ELF-1 (cell line): ENCODE measurements at regions not wholly inside any gene's neighbourhood (a gene's known extent, or its start where the extent isn't known, plus 50 kb on each side); places are given as distances from the start of the nearest gene placed in this dataset.
"Not testable (repeated sequence)": the region's sequence is repeated elsewhere in the genome, so short reads cannot be mapped to it uniquely, and the experiment has no call there.

Experiments used
- DNase-seq: peaks from one replicate; pipeline ENCODE4 v3.0.0-alpha.2; 2016; ENCODE audit warnings: low read depth, low spot score

DNA sequence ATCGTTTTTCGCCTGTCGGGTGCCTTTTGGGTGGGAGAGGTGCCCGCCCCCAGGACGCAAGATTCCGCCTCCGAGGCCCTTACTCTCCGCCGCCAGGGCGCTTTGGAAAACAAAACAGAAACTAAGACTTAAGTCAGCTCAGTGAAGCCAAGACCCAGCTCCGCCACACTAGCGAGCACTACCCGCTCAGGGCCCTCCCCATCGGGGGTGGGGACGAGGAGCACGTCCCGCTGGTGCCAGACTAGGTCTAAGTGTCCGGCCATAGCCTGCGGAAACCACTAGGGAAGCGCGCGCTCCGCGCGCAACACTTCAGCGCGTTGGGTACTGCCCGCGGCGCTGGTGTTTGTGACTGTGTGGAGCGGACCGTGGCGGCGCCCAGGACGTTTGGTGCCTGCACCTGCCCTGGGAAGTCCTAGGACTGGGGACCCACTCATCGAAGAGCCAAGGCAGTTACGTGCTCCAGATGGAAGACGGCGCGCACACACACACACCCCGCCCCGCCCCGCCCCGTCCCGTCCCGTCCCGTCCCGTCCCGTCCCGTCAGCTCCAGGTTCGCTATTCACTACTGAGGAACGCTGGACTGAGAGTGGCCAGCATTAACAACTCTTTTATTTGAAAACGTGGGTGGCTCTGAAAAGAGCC, 57.6 kb upstream of the BOLA1 start:
- not testable (repeated sequence) for DNase-seq

DNA sequence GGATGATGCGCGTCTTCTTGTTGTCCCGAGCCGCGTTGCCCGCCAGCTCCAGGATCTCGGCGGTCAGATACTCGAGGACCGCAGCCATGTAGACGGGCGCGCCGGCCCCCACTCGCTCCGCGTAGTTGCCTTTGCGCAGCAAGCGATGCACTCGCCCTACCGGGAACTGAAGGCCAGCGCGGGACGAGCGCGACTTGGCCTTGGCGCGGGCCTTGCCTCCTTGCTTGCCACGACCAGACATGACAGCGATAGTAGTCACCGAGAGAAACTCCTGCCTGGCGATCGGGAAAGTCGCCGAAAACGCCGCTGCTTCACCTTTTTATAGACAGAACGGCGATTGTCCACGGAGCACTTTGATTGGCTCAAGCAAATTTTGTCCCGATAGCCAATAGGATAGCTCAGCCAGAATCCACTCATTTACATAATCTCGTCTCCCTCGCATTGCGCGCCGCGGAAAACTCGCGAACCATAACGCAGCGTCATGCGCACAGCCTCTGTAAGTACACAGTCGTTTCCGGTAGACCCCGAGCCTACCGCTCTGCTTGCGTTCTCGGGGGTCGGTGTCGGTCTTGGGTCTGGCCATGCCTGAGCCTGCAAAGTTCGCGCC, 56.8 kb upstream of the BOLA1 start:
- DNase-seq, result not testable (repeated sequence)

DNA sequence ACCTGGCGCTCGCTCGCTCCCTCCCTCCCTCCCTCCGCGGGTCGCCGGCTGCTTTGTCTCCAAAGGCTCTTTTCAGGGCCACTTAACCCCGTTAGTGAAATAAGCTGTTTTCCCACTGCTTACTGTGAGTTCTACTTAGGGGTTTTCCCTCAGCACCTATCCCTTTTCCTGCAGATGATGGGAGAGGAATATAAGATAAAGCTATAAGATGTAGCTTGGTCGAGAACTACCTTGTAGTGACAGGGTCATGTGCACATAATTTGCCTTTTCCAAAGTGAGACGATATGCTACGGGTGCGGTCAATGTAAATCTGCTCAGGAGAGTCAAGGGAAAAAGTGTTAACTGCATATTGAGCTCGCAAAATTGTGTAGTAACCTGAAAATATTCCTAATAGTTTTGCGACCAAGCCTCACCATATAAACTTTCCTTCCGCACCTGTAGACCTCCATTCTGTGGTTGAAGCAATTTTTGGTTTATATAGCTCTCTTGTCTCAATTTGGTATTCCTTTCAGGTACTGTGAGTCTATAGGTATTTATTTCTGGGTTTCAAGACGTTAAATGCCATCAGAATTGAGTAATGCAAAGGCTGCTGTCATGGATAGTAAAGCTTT, 55.8 kb upstream of the BOLA1 start:
- DNase-seq, result no peak

DNA sequence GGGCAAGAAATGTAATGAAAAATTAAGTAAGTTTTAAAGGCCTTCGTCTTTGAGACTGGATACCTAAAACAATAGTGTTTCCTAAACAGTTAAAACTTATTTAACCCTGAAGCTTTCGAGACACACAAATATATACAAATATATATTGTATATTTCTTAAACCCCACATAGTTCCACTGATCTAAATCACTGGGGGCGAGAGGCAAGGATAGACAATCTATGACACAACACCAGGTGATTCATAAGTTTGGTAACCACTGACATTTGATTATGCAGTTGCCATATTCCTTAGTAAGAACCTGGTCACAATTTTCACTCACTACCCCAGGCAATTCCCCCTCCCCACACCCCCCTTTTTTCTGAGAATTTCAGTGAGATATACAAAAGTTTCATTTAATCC, 55.3 kb upstream of the BOLA1 start:
- DNase-seq, result no peak

DNA sequence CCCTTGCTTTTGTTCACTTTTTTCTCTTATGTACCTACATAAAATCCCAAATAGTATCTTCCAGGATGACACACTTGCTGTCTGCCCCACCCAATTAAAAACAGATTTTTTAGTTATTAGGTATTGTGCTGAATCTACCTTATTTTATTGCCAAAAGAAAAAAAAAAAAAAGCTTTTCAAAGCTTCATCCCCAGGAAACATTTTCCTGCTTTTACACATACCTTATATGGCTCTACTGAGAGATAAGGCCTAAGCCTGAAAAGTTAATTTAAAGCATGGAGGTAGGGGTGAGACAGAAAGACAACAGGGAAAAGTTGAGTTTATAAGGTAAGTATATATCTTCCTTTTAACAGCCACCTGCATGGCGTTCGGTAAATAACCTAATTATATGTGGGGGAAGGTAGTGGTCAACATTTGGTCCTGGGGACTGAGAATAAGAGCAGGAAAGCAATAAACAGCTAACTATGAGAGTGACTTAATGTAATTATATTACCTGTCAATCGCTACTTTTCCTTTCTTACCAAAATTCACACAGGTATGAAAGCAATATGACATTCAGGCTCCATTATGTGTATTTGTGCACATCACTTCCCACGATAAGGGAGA, 54.6 kb upstream of the BOLA1 start:
- DNase-seq, result peak; percentile 9

DNA sequence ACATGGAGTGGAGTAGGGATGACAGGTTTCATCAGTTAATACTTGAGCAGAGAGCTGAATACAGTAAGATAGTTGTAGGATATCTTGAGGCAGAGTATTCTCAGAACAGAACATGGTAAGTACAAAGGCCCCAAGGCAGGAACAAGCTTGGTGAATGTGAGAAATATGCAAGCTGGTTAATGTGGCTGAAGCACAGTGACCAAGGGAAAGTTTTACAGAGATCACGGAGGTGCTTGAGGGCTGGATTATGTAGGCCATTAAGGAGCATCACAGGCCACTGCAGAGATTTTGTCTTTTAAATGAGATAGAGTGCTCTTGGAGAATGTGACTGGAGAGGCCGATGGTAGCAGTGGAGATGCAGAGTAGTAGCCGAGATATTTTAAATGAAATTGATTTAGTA, 54.0 kb upstream of the BOLA1 start:
- DNase-seq, result peak; percentile 83

DNA sequence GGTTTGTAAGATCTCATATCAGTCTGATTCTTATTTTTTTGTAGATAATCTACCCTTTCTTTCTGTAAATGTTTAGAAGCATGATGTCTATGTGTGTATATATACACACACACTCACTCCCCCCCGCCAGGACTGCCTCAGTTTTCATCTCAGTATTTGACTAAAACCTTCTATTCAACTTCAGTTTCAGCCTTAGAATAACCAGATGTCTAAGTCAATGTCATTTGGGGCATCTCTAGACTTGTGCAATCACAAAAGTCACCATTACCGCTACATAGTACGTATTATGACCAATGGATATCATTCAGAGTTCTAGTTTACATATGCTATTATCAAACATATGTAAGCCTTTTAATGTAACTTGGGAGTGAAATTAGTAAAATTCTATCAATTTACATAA, 53.3 kb upstream of the BOLA1 start:
- DNase-seq, result no peak

DNA sequence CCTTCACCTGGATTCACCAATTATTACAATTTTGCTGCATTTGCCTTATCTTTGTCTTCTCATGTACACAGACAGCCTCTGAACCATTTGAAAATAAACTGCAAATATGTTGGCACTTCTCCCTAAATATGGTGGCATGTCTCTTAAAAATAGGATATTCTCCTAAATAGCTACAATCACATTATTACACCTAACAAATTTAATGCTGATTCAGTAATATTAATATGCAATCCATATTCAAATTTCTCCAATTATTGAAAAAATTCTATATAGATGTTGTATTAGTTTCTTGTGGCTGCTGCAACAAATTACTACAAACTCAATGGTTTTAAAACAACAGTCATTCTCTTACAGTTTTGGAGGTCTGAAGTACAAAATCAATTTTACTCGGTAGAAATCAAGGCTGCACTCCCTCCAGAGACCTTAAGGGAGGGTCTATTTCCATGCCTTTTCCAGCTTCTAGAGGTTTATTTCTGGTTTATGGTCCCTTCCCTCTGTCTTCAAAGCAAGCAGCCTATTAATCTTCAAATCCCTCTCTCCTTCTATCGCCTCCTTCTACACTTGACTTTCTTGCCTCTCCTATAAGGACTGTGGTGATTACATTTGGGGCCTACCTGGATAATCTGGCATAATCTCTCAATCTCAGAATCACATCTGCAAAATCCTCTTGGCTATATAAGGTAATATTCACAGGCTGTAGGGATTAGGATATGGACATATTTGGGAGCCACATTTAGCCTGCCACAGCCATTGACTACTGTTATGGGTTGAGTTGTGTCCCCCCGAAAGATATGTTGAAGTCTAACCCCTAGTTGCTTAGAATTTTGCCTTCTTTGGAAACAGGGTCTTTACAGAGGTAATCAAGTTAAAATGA, 52.5 kb upstream of the BOLA1 start:
- no peak for DNase-seq

DNA sequence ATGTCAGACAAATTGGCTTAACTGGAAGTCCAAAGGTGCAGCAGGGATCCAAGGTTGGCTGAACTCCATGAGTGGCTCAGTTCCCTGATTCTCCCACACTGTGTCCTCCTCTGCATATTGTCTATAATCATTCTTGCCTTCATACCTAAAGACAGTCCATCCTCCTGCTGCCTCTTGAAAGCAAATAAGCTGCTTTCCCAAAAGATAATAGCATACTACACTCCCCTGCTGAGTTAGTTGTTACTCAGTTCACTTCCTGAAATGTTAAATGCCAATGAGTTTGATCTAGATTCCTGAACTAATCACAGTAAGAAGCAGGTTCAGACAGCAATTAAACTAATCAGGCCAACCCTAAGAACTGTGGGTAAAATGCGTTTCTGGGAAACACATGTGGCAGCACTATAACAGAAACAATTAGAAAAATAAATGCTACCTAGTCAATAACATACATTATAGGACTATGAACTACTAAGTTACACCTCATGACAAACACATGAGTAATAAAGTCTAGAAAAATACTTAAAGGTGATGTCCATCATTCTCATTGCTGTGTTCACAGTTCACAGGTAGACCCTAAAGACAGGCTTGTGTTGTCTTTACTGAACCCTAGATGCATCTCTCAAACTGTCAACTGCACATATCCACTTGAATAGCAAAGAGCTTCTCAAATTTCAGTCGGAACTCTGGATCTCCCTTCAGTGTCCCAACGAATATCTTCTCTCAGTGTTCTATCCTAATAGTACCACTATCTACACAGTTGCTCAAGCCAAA, 50.8 kb upstream of the BOLA1 start:
- no peak for DNase-seq

DNA sequence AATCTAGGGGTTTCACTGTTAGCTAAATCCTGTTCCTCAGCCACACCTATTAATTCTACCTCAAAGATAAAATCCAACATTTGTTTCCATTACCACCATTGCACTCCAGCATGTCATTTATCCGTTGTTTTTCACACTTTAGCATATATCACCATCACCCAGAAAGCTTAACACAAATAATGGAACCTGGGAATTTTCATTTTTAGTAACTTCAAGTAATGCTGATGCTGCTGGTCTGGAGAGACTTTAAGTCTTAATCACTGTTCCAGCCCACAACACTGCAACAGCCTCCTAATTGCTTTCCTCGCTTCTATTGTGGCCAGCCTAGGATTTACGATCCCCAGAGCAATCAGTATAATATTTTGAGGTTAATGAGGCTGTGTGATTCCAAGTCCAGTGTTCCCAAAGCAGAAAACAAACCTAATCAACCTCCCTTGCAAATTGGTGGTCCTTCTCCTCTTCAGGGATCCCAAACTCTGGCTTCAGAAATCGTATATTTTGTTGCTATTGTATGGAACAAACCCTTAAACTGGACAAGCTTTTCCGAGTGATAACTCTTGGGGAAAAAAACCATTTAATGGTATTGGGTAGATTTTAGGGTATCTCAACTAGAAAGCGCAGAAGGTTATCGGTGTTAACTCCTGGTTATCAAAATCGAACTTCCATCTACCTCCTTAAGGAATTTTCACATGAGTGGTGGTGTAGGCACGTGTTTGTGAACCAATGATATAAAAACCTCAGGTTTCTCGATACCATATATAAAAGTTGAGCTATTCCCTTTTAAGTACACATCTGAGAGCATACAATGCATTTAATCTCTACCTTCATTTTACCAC, 50.0 kb upstream of the BOLA1 start:
- peak; percentile 22 for DNase-seq
